Calu3 (cell line): ENCODE measurements at regions not wholly inside any gene's neighbourhood (a gene's known extent, or its start where the extent isn't known, plus 50 kb on each side); places are given as distances from the start of the nearest gene placed in this dataset.

Source experiments
- BruUV-seq: library from RNA; stranded (reverse); fragments of 400-500 nt; replicated peaks from 2 replicates; lab custom pipeline; 2021; lab: Mats Ljungman, UMichigan
- CTCF ChIA-PET: fragments of 300-600 bp; sonication (Branson Sonifier 250); formaldehyde crosslinking; loops from one replicate; lab custom pipeline; 2022; ENCODE audit warnings: antibody characterized with exemption; lab: Charles Lee
- DNase-seq: peaks from one replicate; pipeline ENCODE4 v3.0.0; 2022
- H3K27ac Mint-ChIP-seq: one replicate; pipeline ENCODE4 v1.8.0; 2022; ENCODE audit warnings: mixed read lengths; ENCODE audit not compliant: unreplicated experiment
- H3K27me3 Mint-ChIP-seq: one replicate; pipeline ENCODE4 v1.8.0; 2022; ENCODE audit warnings: mixed read lengths; ENCODE audit not compliant: unreplicated experiment
- H3K36me3 Mint-ChIP-seq: one replicate; pipeline ENCODE4 v1.8.0; 2022; ENCODE audit warnings: mild to moderate bottlenecking, moderate library complexity, mixed read lengths; ENCODE audit not compliant: insufficient read depth, unreplicated experiment
- H3K4me1 Mint-ChIP-seq: one replicate; pipeline ENCODE4 v1.8.0; 2022; ENCODE audit warnings: mild to moderate bottlenecking, low read depth, mixed read lengths; ENCODE audit not compliant: unreplicated experiment
- H3K4me3 Mint-ChIP-seq: one replicate; pipeline ENCODE4 v1.8.0; 2022; ENCODE audit warnings: mild to moderate bottlenecking, low read depth, moderate library complexity, mixed read lengths; ENCODE audit not compliant: unreplicated experiment
- H3K9me3 Mint-ChIP-seq: one replicate; pipeline ENCODE4 v1.8.0; 2022; ENCODE audit warnings: low read depth, mixed read lengths; ENCODE audit not compliant: unreplicated experiment
- intact Hi-C: fragments of 100-400 bp; cut with micrococcal nuclease; formaldehyde crosslinking; loops from one replicate; pipeline ENCODE4 v1.10.0; 2022; ENCODE audit not compliant: unreplicated experiment
- TF ChIP-seq, protein P1 (sequence below): fragments of 200-600 bp; IDR thresholded peaks from one replicate; pipeline ENCODE4 v1.8.0; 2022; ENCODE audit warnings: antibody characterized with exemption; ENCODE audit not compliant: unreplicated experiment

DNA sequence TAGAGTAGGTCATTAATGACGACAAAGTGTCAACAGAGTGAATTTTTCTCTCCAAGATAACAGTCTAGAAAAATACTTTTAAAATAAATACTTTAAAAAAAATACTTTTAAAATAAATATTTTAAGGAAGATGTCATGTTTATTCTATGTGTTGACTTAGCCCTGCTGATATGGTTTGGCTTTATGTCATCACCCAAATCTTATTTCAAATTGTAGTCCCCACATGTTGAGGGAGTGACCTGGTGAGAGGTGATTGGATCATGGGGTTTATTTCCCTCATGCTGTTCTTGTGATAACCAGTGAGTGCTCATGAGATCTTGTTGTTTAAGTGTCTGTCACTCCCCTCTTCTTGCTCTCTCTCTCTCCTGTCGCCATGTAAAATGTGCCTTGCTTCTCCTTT lies 754.9 kb upstream of the SLIT2 start:
- Mint-ChIP-seq H3K27me3 (no peaks in the 10 kb centered on the region), H3K27ac (no peak overlapping the region), H3K4me3 (no peak overlapping the region), H3K4me1 (no peaks in the 10 kb centered on the region), H3K9me3 (no peaks in the 10 kb centered on the region), H3K36me3 (no peaks in the 10 kb centered on the region)
- DNase-seq, result no peak
- TF ChIP-seq, protein P1, sequence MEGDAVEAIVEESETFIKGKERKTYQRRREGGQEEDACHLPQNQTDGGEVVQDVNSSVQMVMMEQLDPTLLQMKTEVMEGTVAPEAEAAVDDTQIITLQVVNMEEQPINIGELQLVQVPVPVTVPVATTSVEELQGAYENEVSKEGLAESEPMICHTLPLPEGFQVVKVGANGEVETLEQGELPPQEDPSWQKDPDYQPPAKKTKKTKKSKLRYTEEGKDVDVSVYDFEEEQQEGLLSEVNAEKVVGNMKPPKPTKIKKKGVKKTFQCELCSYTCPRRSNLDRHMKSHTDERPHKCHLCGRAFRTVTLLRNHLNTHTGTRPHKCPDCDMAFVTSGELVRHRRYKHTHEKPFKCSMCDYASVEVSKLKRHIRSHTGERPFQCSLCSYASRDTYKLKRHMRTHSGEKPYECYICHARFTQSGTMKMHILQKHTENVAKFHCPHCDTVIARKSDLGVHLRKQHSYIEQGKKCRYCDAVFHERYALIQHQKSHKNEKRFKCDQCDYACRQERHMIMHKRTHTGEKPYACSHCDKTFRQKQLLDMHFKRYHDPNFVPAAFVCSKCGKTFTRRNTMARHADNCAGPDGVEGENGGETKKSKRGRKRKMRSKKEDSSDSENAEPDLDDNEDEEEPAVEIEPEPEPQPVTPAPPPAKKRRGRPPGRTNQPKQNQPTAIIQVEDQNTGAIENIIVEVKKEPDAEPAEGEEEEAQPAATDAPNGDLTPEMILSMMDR, result no peak
- intact Hi-C loops, result no loop called here
- CTCF ChIA-PET, result no interaction called here
- no TSS peak for BruUV-seq

DNA sequence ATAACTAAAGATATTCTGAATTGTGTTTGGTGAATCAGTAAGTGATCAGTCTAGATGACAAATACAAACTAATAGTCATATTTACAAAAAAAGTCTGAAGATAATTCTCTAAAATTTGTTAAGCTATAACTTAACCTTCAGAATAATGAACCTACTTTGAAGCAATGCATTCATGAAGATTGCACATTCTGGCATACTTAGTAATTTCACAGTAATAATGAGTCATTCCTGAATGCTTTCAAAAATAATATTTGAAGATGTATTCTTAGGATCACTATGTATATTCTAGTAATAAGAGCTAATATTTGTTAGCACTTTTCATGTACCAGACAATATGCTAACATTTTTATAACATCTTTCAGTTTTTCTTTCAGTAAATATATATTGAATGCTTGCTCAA lies 756.7 kb upstream of the SLIT2 start:
- Mint-ChIP-seq H3K36me3 (no peaks in the 10 kb centered on the region), H3K27ac (no peak overlapping the region), H3K4me1 (no peaks in the 10 kb centered on the region), H3K4me3 (no peak overlapping the region), H3K9me3 (no peaks in the 10 kb centered on the region), H3K27me3 (no peaks in the 10 kb centered on the region)
- CTCF ChIA-PET, result no interaction called here
- DNase-seq, result no peak
- BruUV-seq, result no TSS peak
- TF ChIP-seq, protein P1, result no peak
- intact Hi-C loops, result no loop called here

DNA sequence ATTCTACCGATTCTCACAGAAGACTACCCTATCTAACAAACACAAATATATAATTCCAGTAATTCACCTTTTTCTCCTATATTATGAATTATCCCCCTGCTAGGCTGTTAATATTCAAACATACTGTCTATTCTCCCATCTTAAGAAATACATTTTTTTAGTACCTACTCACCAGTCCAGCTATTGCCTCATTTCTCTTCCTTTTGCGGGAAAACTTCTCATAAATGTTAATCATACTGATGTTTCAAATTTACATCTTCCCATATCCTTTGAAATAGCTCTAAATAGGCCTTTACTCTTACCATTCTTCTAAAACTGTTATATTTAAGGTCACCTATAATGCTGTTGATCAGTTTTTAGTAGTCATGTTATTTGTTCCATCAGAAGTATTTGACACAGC lies 759.1 kb upstream of the SLIT2 start:
- Mint-ChIP-seq H3K9me3 (no peaks in the 10 kb centered on the region), H3K4me1 (no peaks in the 10 kb centered on the region), H3K36me3 (no peaks in the 10 kb centered on the region), H3K27ac (no peak overlapping the region), H3K27me3 (no peaks in the 10 kb centered on the region), H3K4me3 (no peak overlapping the region)
- intact Hi-C loops, result no loop called here
- CTCF ChIA-PET, result no interaction called here
- DNase-seq, result no peak
- BruUV-seq, result no TSS peak
- TF ChIP-seq, protein P1, result no peak

DNA sequence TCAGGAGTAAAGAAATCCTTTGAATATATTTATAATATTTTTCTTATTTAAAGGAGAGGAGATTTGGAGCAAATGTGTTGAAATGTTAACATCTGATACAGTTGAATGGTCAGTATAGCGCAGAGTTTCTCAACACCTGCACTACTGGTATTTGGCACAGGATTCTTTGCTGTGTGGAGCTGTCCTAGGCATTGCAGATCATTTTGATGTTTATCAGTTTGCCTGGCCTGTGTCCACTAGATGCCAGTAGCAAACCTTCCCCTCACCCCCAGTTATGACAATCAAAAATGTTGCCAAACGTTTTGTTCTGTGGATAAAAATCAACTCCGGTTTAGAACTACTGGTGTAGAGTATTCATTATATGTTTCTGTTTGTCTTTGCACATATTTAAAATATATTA lies 765.3 kb upstream of the SLIT2 start:
- TF ChIP-seq, protein P1, result no peak
- Mint-ChIP-seq H3K9me3 (no peaks in the 10 kb centered on the region), H3K4me3 (no peak overlapping the region), H3K27me3 (no peaks in the 10 kb centered on the region), H3K36me3 (no peaks in the 10 kb centered on the region), H3K27ac (no peak overlapping the region), H3K4me1 (no peaks in the 10 kb centered on the region)
- intact Hi-C loops, result loop anchor here (1.0 to 10.0 kb wide), 3 partner anchors 248 to 763 kb away; no protein-coding TSS in a partner anchor
- CTCF ChIA-PET, result no interaction called here
- no TSS peak for BruUV-seq
- peak; percentile 17 for DNase-seq
